Epithelial cell of proximal tubule (primary cell): ENCODE measurements at regions not wholly inside any gene's neighbourhood (a gene's known extent, or its start where the extent isn't known, plus 50 kb on each side); places are given as distances from the start of the nearest gene placed in this dataset.
"Not testable (repeated sequence)": the region's sequence is repeated elsewhere in the genome, so short reads cannot be mapped to it uniquely, and the experiment has no call there.

Experiments used
- DNase-seq: peaks from one replicate; pipeline ENCODE4 v3.0.0-alpha.2; 2011; ENCODE audit warnings: low read depth
- H3K4me3 ChIP-seq: 2 replicates; pipeline ENCODE4 v1.5.1; 2011; ENCODE audit warnings: low read depth, mild to moderate bottlenecking, low read length
- CTCF ChIP-seq: conservative IDR thresholded peaks from 2 replicates; pipeline ENCODE4 v1.5.1; 2012; ENCODE audit warnings: low read depth, mild to moderate bottlenecking, low read length

- TF ChIP-seq CTCF = no peak
- DNase-seq = no peak
- H3K4me3 ChIP-seq = no peak overlapping the region
These were observed 111.0 kb upstream of the ANKRD30BL start for GRCh38 chr2:132272713-132273112.

- H3K4me3 ChIP-seq, DNase-seq: not testable (repeated sequence)
These were observed 111.8 kb upstream of the ANKRD30BL start for GRCh38 chr2:132273585-132273984.

- H3K4me3 ChIP-seq = no peak overlapping the region
- no peak for TF ChIP-seq CTCF
- DNase-seq = no peak
These were observed 112.2 kb upstream of the ANKRD30BL start for GRCh38 chr2:132274000-132274399.

- no peak overlapping the region for H3K4me3 ChIP-seq
- TF ChIP-seq CTCF = no peak
- no peak for DNase-seq
These were observed 113.6 kb upstream of the ANKRD30BL start for GRCh38 chr2:132275396-132275795.

GRCh38 chr2:132276571-132276981, 114.8 kb upstream of the ANKRD30BL start:
- TF ChIP-seq CTCF = no peak
- no peak for DNase-seq
- no peak overlapping the region for H3K4me3 ChIP-seq

- DNase-seq = no peak
- no peak for TF ChIP-seq CTCF
- H3K4me3 ChIP-seq = no peak overlapping the region
These were observed 116.5 kb upstream of the ANKRD30BL start for GRCh38 chr2:132278267-132278666.

GRCh38 chr2:132279344-132279743, 117.6 kb upstream of the ANKRD30BL start:
- no peak for TF ChIP-seq CTCF
- no peak overlapping the region for H3K4me3 ChIP-seq
- no peak for DNase-seq
